GM12892 (cell line): ENCODE measurements at regions not wholly inside any gene's neighbourhood (a gene's known extent, or its start where the extent isn't known, plus 50 kb on each side); places are given as distances from the start of the nearest gene placed in this dataset.

Experiments
- POLR2A ChIP-seq: IDR thresholded peaks from 2 replicates; pipeline ENCODE4 v1.6.1; 2011; ENCODE audit warnings: low read depth, low read length, control low read depth
- POLR2AphosphoS5 ChIP-seq: IDR thresholded peaks from 2 replicates; pipeline ENCODE4 v1.6.1; 2011; ENCODE audit warnings: low read depth, low read length, control low read depth

DNA sequence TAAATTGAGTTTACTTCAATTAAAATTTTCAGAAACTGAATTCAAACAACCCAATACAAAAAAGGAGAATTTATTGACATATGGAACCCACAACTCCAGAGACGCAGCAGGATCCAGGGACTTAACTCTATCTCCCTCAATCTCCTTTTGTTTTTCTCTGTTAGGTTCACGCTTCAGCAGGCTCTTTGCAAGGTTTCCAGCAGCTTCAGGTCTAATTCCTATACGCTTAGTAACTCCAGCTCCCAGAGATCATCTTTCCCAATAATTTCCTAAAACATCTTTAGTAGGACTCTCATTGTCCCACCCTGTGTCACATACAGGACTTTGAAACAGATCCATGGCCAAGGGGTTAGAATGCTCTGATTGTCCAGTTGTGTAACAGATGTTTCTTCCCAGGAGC is 175.2 kb downstream of the RMST start:
- no peak for TF ChIP-seq POLR2AphosphoS5
- TF ChIP-seq POLR2A: no peak
